AG04450 (cell line): ENCODE measurements at regions not wholly inside any gene's neighbourhood (a gene's known extent, or its start where the extent isn't known, plus 50 kb on each side); places are given as distances from the start of the nearest gene placed in this dataset.

Source experiments
- CTCF ChIA-PET: fragments of 300-600, 350-600 bp; formaldehyde crosslinking; extraction: SDS; loops from one replicate; lab custom pipeline; 2022; ENCODE audit warnings: antibody characterized with exemption, inconsistent platforms; lab: Charles Lee
- POLR2A ChIA-PET: fragments of 350-600 bp; formaldehyde crosslinking; extraction: SDS; loops from one replicate; lab custom pipeline; 2021; ENCODE audit warnings: antibody characterized with exemption, inconsistent platforms; lab: Yijun Ruan, JAX
- DNase-seq: peaks from one replicate; pipeline ENCODE4 v3.0.0-alpha.2; 2011; ENCODE audit warnings: low read depth, low spot score
- H3K27ac ChIP-seq: one replicate; pipeline ENCODE4 v1.5.1; 2012; ENCODE audit warnings: low read depth, low read length, control low read depth
- H3K27me3 ChIP-seq: one replicate; pipeline ENCODE4 v1.6.0; 2012; ENCODE audit warnings: low read length; ENCODE audit not compliant: control insufficient read depth, insufficient read depth
- H3K4me3 ChIP-seq: 2 replicates; pipeline ENCODE4 v1.5.1; 2011; ENCODE audit warnings: mild to moderate bottlenecking, low read depth, low read length, control low read depth
- H3K9me3 ChIP-seq: 2 replicates; pipeline ENCODE4 v1.5.1; 2012; ENCODE audit warnings: low read length; ENCODE audit not compliant: control insufficient read depth, insufficient read depth
- TF ChIP-seq, protein P1 (sequence below): IDR thresholded peaks from 2 replicates; pipeline ENCODE4 v1.5.1; 2011; ENCODE audit warnings: low read depth, low read length, control low read depth, inconsistent platforms

DNA sequence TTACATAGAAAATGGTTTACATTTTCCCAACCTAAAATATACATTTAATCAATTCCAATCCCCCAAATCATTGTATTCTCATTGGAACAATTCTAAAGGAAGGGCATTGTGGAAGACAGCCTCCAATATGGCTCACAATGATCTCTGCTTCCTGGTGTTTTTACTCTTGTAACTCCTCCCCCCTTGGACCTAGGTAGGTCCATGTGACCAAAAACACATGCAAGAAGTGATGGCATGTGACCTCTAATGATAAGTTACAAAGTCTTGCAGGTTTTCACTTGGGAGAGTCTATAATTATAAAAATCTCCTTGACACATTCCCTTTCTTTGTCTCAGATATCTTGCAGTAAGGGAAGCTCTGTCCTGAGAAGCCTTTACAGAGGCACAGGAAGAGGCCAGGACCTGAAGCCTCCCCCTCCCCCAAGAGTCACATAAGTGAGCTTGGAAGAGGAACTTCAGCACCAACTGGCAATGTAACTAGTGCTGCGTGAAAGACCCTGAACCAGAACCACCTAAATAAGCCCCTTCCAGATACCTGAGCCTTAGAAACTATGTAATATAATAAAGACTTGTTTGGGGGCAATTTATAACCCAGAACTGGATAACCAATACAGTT, 816.2 kb upstream of the ATXN8OS start:
- CTCF ChIA-PET, result no interaction called here
- POLR2A ChIA-PET, result no interaction called here

DNA sequence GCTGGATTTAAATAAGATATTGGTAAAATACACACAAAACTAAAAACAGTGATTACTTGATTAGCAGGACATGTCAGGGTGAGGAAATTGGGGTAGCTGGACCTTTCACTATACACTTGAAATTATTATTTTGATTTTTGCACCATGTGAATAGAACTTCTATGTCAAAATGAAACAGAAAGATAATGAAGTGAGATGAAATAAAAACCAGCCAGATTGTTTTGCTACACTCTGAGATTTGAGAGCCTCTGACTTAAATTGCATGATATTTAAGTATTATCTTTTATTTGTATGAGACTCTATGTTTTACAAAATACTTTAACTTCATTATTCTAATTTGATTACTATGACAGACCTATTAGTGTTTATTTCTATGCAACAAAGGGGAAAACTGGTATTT, 819.6 kb upstream of the ATXN8OS start:
- TF ChIP-seq, protein P1, sequence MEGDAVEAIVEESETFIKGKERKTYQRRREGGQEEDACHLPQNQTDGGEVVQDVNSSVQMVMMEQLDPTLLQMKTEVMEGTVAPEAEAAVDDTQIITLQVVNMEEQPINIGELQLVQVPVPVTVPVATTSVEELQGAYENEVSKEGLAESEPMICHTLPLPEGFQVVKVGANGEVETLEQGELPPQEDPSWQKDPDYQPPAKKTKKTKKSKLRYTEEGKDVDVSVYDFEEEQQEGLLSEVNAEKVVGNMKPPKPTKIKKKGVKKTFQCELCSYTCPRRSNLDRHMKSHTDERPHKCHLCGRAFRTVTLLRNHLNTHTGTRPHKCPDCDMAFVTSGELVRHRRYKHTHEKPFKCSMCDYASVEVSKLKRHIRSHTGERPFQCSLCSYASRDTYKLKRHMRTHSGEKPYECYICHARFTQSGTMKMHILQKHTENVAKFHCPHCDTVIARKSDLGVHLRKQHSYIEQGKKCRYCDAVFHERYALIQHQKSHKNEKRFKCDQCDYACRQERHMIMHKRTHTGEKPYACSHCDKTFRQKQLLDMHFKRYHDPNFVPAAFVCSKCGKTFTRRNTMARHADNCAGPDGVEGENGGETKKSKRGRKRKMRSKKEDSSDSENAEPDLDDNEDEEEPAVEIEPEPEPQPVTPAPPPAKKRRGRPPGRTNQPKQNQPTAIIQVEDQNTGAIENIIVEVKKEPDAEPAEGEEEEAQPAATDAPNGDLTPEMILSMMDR, result no peak
- POLR2A ChIA-PET, result no interaction called here
- DNase-seq, result no peak
- Histone ChIP-seq H3K4me3 (no peak overlapping the region), H3K27me3 (no peaks in the 10 kb centered on the region), H3K9me3 (peaks cover 11% of the 10 kb centered on the region), H3K27ac (no peak overlapping the region)
- CTCF ChIA-PET, result interaction anchor here (0.6 kb wide), 1 partner anchor 1097 kb away, joined by 3 read pairs; no protein-coding TSS in a partner anchor

More for the DNA sequence above, 816.2 kb upstream of the ATXN8OS start:
- Histone ChIP-seq H3K27me3 (no peaks in the 10 kb centered on the region), H3K27ac (no peak overlapping the region), H3K9me3 (peaks cover 11% of the 10 kb centered on the region), H3K4me3 (no peak overlapping the region)
- DNase-seq, result no peak
- TF ChIP-seq, protein P1, result no peak

DNA sequence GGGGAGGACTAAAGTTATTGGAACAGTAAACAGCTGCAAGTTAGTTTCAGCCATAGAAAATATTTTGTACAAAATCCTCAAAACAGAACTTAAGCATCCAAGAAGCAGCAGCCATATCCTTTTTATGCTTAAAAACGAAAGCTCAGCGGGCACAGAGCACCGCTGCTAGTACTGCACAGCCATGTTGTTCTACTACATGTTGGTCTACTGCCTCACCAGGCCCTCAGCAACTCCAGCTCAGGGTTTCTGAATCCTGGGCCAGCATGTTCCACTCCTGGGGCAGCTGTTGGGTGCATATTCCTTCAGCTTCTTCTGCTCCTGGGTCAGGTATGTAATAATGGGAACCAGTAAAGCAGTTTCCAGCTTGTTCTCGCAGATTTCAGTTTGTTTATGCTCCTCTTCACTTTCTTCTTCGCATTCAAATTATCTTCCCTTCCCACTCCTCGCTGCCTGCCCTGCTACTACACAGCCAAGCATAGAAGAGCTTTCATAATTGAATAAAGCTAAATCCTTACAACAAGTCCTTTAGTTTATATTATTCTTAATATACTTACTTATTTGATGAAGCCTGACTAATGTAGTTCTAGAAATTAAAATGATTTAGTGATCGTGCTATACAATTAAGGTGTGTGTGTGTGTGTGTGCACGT, 820.5 kb upstream of the ATXN8OS start:
- TF ChIP-seq, protein P1, result no peak
- POLR2A ChIA-PET, result no interaction called here
- Histone ChIP-seq H3K27ac (no peak overlapping the region), H3K9me3 (peaks cover 9% of the 10 kb centered on the region), H3K4me3 (no peak overlapping the region), H3K27me3 (no peaks in the 10 kb centered on the region)
- no peak for DNase-seq
- CTCF ChIA-PET, result no interaction called here

DNA sequence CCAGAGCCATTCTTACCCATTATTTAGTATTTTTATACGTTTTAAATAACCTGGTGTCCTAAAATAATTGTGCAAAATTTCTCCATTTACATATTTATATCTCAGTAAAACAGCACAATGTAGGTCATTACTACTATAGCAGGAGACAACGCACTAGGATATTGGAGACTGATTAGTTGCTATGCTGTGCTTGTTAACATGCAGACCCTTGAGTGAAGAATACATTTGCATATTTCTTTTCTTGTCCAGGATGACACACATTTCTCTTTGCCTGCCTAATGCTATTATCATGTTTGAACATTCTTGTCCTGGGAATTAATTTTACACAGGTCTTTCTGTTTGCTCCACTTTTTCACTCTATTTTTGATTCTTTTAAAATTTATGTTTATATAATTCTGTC, 823.8 kb upstream of the ATXN8OS start:
- TF ChIP-seq, protein P1, result no peak
- H3K4me3 ChIP-seq, result no peak overlapping the region
- H3K27ac ChIP-seq, result no peak overlapping the region
- POLR2A ChIA-PET, result no interaction called here
- H3K9me3 ChIP-seq, result peaks cover 6% of the 10 kb centered on the region
- CTCF ChIA-PET, result no interaction called here
- DNase-seq, result no peak
- no peaks in the 10 kb centered on the region for H3K27me3 ChIP-seq

DNA sequence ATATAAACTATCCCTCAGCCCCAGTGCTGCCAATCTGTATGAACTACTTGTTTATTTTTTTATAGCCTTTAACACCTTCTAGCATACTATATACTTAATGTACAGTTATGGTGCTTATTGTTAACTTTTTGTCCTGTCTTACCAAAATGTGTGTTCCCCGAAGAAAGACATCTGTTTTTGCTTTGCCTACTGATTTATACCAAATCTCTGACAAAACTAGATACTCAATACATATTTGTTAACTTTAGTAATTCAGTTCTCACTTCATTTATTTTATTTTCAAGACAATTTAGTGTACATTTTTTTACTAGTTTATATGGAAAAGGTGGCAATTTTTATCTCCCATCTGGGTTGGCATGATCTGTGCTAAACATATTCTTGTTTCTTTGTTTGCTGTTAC, 824.3 kb upstream of the ATXN8OS start:
- ChIA-PET POLR2A (no interaction called here), CTCF (no interaction called here)
- Histone ChIP-seq H3K27ac (no peak overlapping the region), H3K27me3 (no peaks in the 10 kb centered on the region), H3K4me3 (no peak overlapping the region), H3K9me3 (peaks cover 6% of the 10 kb centered on the region)
- no peak for DNase-seq
- TF ChIP-seq, protein P1, result no peak
